HG02870 (cell line): ENCODE measurements at regions not wholly inside any gene's neighbourhood (a gene's known extent, or its start where the extent isn't known, plus 50 kb on each side); places are given as distances from the start of the nearest gene placed in this dataset.

Experiments used
- ATAC-seq: cut with Tn5 transposase; IDR thresholded peaks from one replicate; pipeline ENCODE4 v1.9.1; 2021; ENCODE audit warnings: mild to moderate bottlenecking, moderate library complexity; ENCODE audit not compliant: unreplicated experiment

GRCh38 chr11:19410032-19410431 is 169.3 kb upstream of the E2F8 start:
- ATAC-seq: peak; percentile 88

- no peak for ATAC-seq
Observed at GRCh38 chr11:19409307-19409706, 168.6 kb upstream of the E2F8 start.

DNA sequence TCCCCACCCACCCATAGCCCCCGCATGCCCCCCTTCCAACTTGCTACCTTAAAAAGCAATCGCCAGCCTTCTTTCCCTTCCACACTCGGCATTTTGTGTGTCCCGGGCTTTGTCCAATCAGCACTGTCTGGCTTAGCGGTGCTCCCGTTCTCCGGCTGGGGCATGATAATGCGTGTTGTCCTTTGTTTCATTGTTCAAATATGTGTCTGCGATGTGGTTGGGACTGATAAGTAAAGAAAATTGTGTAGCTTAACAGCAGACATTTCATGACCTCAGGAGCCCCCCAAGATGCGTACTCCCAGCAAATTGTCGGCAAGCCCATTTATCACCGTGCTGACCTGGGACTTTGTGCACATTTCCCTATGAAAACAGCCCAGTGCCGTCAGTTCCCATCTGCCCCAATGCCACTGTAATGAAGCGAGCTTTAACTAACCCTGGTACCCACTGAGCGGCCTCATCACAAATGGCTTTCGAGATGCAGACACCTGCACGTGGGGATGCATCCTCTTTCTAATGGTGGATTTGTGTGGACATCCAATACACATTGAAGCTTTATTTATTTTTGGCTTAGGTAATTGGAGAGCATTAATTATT is 167.0 kb upstream of the E2F8 start:
- no peak for ATAC-seq

DNA sequence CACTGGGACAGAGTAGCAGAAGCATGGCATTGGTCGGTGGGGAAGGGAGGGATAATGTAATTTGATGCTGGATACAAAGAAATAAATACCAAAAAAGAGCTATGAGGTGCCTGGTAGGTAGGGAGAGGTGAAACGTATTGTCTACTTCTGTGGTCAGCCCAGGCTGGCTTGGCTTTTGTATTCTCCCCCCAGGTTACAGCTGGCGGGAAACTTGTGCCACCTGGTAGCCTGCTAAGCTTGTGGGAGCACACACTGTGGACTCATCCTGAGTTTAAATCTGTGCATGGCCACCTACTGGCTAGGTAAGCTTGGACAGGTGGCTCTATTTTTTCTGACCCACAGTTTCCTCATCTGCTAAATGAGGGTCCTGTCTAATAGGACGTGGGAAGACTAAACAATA is 165.2 kb upstream of the E2F8 start:
- ATAC-seq: no peak

GRCh38 chr11:19404787-19405186 is 164.0 kb upstream of the E2F8 start:
- ATAC-seq: no peak

GRCh38 chr11:19403196-19403895 is 162.6 kb upstream of the E2F8 start:
- ATAC-seq: no peak

DNA sequence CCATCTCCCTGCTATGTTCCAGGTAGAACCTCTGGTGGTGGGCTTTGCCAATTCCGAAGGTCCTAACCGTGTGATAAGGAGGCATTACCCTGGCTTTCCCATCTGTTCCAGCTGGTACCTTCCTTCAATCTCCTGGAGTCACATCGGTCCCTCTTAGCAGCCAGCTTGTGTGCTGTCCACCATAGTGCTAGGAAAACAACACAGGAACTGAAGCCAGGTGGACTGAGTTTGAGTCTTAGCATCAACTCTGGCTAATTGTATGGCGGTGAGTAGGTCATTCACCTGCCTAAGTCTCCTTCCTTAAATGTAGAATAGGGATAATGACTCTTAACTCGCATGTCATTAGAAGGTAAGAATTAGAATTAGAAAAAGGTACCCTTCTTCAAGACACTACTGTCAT is 159.6 kb upstream of the E2F8 start:
- ATAC-seq: no peak

DNA sequence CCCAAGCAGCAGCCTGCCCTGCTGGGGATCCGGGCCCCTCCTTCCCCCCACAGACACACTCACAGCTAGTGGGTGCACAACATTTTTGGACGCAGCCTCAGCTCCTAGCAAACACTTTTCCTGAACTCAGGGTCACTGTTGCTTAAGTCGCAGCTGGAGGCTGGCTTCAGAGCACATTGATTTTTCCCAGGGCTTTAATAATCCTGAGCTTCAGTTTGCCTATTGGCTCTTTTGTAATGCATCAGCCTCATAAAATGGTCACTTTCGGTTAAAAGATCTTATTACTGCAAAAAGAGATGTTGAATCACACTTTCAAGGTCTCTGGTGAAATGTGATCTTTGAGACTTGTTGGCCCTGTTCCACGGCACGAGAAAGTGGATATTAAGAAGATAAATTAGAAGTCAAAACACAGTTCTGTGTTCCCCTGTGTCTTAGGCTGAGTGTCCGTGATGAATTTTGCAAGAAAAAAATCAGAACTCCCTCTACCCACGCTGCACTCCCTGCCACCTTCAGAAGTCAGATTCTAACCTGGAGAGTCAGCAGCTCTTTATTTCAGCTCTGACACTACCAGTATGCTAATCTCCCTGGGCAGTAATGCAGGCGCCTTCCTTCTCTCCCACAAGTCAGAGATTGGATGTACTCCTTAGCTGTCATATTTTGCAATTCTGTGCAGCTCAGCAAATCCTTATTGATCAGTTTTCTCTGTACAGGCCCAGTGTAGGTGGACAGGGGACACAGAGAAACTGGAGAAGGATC is 158.2 kb upstream of the E2F8 start:
- ATAC-seq: no peak

DNA sequence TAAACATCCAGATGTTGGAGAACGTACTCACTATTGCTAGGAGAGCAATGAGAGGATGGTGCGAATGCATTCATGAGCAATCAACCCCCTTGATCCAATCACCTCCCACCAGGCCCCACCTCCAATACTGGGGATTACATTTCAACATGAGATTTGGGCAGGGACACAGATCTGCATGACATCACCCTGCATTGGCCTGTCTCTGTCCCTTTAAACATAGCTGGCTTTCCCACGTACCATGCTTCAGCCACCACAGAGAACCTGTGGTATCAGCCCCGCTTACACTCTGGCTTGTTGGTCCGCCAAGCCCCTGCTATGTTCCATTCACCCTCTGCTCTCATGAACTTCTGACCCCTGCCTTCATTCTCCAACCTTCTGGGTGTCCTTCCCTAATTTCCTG is 157.5 kb upstream of the E2F8 start:
- no peak for ATAC-seq

- ATAC-seq: no peak
Observed at GRCh38 chr11:19395050-19395449, 154.3 kb upstream of the E2F8 start.

- peak; percentile 80 for ATAC-seq
Observed at GRCh38 chr11:19394525-19395016, 153.8 kb upstream of the E2F8 start.

DNA sequence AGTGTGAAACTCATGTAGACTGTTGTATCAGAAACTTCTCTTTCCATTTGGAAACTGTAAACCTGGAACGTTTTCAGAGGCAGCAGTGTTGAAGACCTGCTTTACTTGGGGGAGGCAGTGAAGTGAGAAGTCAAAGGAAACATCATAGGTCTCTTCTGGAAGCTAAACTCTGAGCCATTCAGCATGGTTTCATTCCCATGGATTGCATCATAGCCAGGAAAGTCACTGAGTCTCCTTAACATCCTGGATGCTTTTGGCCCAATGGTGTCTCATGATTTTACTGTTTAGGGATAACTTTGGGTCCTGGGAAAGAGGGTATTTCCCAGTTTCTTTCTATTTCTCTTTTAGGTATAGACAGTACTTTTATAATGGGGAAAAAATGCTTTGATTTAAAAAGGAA is 153.2 kb upstream of the E2F8 start:
- no peak for ATAC-seq

DNA sequence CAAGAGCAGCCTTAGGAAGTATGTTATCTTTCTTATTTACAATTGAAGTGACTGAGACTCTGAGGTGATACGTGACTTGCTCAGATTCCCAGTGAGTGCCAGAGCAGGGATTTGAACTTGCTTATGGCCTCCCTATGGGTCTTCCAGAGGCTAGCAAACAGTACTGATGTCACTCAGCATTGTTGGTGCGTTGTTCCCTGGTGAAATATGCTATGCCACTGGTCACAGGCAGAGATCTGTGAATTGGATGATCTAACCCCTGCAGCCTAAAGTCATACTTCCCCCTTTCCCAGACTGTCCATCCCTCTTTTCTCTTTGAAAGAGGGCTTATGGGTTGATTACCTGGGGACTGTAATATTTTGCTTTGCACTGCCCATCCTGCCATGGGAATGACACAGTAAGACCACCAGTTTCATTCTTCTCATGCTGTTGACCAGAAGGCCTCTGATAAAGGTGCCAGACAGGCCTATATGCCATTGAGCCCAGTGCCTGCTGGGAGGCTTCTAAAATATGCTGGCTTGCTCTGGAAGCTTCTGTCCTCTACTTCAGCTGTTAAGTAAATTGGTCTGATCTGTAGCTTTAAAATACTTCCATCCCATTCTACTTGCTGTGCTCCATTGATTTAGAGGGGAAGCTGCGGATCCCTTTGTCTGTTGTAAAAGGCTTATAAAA is 152.2 kb upstream of the E2F8 start:
- ATAC-seq: no peak

DNA sequence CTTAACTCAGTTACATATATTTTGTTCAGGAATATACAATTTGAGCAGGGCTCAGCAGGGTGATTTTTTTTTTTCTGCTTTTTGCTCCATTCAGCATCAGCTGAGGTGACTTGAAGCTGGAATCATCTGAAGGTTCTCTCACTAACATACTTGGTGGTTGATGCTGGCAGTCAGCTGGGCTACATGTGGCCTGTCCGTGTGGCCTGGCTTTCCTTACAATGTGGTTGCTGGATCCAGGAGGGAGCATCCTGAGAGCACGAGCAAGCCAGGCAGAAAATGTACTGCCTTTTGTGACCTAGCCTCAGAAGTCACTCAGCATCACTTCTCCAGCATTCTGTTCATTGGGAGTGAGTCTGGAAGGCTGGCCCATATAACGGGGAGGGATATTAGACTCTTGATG is 151.6 kb upstream of the E2F8 start:
- ATAC-seq: no peak

DNA sequence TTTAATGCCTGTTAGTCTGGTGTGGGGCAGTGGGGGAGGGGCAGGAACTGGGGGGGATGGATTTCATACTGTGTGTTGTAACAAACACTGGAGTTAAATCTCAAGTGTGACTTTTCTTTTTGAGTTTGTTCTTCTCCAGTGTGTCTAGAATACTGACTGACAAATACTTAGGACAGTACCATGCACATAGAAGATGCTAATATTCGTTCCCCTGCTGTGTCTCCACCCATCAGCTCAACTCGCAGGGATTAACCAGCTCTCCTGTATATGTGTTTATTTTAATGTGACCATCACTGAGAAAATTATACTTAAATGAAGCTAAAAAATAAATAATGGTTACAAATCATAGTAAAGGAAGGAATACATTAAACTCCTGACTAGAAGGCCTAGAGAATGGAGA is 150.9 kb upstream of the E2F8 start:
- no peak for ATAC-seq

DNA sequence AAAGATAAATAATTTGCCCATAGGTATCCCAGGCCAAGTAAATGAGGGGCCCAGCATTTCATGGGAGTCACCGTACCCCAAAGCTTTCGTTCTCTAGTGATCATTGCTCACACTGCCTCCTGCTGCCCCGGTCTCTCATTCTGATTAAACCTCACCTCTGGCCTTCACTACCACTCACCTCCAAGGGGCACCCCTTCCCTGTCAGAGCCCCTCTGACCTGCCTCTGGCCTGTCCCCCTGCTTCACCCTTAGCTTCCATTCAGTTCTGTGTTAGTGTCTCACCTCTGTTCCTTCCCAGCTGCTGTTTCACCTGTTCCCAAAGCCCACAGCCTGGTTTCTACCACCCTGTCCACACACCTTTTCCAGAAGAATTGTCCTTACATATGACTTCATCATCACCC is 150.3 kb upstream of the E2F8 start:
- no peak for ATAC-seq

- ATAC-seq: no peak
Observed at GRCh38 chr11:19389787-19390303, 149.1 kb upstream of the E2F8 start.

DNA sequence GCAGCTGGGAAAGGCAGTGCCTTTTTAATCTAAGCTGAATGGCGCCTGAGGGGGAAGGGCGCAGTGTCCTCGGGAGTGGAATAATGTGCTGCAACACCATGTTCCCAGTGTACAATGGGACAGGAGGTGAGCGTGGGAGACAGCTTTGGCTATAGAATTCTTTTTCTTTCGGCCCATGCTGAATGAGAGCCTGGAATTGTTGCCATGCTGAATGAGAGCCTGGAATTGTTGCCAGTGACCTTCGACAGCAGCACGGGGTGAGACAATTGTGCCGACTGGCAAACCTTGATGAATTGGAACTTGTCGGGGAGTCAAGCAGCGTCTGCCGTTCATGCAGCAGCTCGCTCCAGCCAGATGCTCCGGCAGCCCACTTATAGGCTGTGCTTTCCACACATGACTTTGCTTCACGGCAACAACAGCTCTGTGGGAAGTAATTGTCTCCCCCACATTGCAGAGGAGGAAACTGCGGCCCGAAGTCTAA is 141.4 kb upstream of the E2F8 start:
- ATAC-seq: no peak

DNA sequence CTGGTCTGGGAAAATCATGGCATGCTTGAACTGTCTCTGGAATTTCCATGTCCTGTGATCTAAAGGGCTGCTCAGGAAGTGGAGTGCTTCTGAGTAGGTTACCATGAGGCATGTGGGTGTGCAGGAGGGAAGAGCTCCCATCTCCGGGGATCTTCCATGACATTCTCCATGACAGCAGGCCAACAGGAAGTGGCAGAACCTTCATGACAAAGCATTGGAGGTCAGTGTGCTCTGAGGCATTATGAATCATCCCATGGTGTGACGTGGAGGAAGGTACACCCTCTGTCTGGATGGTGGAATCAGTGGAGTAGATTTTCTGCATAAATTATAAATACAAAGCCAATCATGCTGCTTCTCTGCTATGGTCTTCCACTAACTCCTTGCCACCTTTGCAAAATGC is 139.6 kb upstream of the E2F8 start:
- ATAC-seq: no peak

GRCh38 chr11:19379465-19379864 is 138.7 kb upstream of the E2F8 start:
- no peak for ATAC-seq

GRCh38 chr11:19378814-19379213 is 138.1 kb upstream of the E2F8 start:
- ATAC-seq: no peak
